ENCODE measurements at regions not wholly inside any gene's neighbourhood (a gene's known extent, or its start where the extent isn't known, plus 50 kb on each side); places are given as distances from the start of the nearest gene placed in this dataset.

GRCh38 chr7:16298221-16298620, 123.1 kb downstream of the CRPPA start:
- TF ChIP-seq CTCF (IDR thresholded peaks at IDR 0.05) (no peak), POLR2A (IDR thresholded peaks at IDR 0.05) (no peak)

All from vagina (tissue), 2 donors.